Uterus (tissue), 2 donors: ENCODE measurements at regions not wholly inside any gene's neighbourhood (a gene's known extent, or its start where the extent isn't known, plus 50 kb on each side); places are given as distances from the start of the nearest gene placed in this dataset.

Source experiments
- CTCF ChIP-seq, 4 experiments: fragments of 200-600 bp in 2 of 4; fragments of 450-650 bp in 2 of 4; sonication (generic) in 2 of 4; IDR thresholded peaks; one replicate each; pipeline ENCODE4 v1.5.1; 2016 to 2019; ENCODE audit warnings: antibody characterized with exemption in 4 of 4, mild to moderate bottlenecking in 2 of 4, moderate library complexity in 1 of 4
- POLR2A ChIP-seq, 2 donors: fragments of 450-650 bp; IDR thresholded peaks; one replicate each; pipeline ENCODE4 v1.6.1; 2016; ENCODE audit warnings: antibody characterized with exemption in 2 of 2, mild to moderate bottlenecking in 1 of 2, moderate library complexity in 1 of 2

GRCh38 chr10:4692206-4692605 lies 133.8 kb upstream of the AKR1E2 start:
- no peak for TF ChIP-seq CTCF (IDR thresholded peaks at IDR 0.05)
- TF ChIP-seq POLR2A (IDR thresholded peaks at IDR 0.05), result no peak
